Thyroid gland (tissue), 4 donors: ENCODE measurements at regions not wholly inside any gene's neighbourhood (a gene's known extent, or its start where the extent isn't known, plus 50 kb on each side); places are given as distances from the start of the nearest gene placed in this dataset.

Source experiments
- DNase-seq, 2 donors: peaks; one replicate each; pipeline ENCODE4 v3.0.0-alpha.2; 2019
- H3K27ac ChIP-seq, 3 donors: fragments of 200-600 bp; sonication (generic); 1 replicate in 2 of 3; 2 replicates in 1 of 3; pipeline ENCODE4 v1.5.1; 2016 to 2019; ENCODE audit warnings: mild to moderate bottlenecking in 1 of 3, moderate library complexity in 1 of 3
- H3K27me3 ChIP-seq: fragments of 200-600 bp; sonication (generic); one replicate; pipeline ENCODE4 v1.5.1; 2019
- H3K36me3 ChIP-seq, 2 donors: fragments of 200-600 bp; sonication (generic); one replicate each; pipeline ENCODE4 v1.5.1; 2016 to 2019
- H3K4me1 ChIP-seq, 2 donors: fragments of 200-600 bp; sonication (generic); one replicate each; pipeline ENCODE4 v1.5.1; 2017 to 2019
- H3K4me3 ChIP-seq, 3 donors: fragments of 200-600 bp; sonication (generic); replicated peaks in 1 of 3; 1 replicate in 2 of 3; 2 replicates in 1 of 3; pipeline ENCODE4 v1.5.1; 2016; ENCODE audit warnings: mild to moderate bottlenecking in 1 of 3
- H3K9me3 ChIP-seq: fragments of 200-600 bp; sonication (generic); one replicate; pipeline ENCODE4 v1.5.1; 2017
- CTCF ChIP-seq, 6 experiments: fragments of 200-600 bp in 3 of 6; fragments of 450-650 bp in 3 of 6; sonication (generic) in 3 of 6; IDR thresholded peaks; one replicate each; pipeline ENCODE4 v1.5.1; 2016 to 2019; ENCODE audit warnings: antibody characterized with exemption in 6 of 6, mild to moderate bottlenecking in 2 of 6, inconsistent platforms in 1 of 6, moderate library complexity in 1 of 6
- POLR2A ChIP-seq, 2 donors: fragments of 450-650 bp; IDR thresholded peaks; one replicate each; pipeline ENCODE4 v1.6.1; 2017; ENCODE audit warnings: antibody characterized with exemption in 2 of 2, mild to moderate bottlenecking in 2 of 2, moderate library complexity in 1 of 2
- WGBS, 2 donors: methylation state at CpG; one replicate each; pipeline ENCODE4 v1.1.5; 2017; 5-methylcytosine and 5-hydroxymethylcytosine counted together
- intact Hi-C: fragments of 100-400 bp; cut with DNase I; formaldehyde crosslinking; loops from one replicate; pipeline ENCODE4 v1.15.1; 2023

GRCh38 chr4:156196722-156197121 lies 243.1 kb upstream of the CTSO start:
- no peak for DNase-seq
- no peaks in the 10 kb centered on the region for H3K4me1 ChIP-seq
- no peak overlapping the region for H3K27ac ChIP-seq
- no peaks in the 10 kb centered on the region for H3K27me3 ChIP-seq
- TF ChIP-seq POLR2A (IDR thresholded peaks at IDR 0.05) (no peak), CTCF (IDR thresholded peaks at IDR 0.05) (no peak)
- WGBS, 2 donors: 95 to 96% methylated on average over 7 of the region's 7 CpGs
- intact Hi-C loops: no loop called here
- no peak overlapping the region for H3K4me3 ChIP-seq
- no peaks in the 10 kb centered on the region for H3K36me3 ChIP-seq
- H3K9me3 ChIP-seq: no peaks in the 10 kb centered on the region

DNA sequence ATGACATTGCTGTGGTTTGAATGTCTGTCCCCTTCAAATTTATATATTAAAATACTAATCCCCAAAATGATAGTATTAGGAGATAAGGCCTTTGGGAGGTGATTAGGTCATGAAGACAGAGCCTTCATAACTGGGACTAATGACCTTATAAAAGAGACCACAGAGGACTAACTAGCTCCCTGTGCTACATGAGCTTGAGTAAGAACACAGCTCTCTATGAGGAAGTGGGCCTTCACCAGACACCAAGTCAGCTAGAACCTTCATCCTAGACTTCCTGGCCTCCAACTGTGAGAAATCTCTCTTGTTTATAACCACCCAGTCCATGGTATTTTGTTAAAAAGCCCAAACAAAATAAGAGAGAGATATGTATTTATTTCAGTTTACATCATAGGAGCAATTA lies 242.2 kb upstream of the CTSO start:
- Histone ChIP-seq H3K27ac (no peak overlapping the region), H3K36me3 (no peaks in the 10 kb centered on the region), H3K4me1 (no peaks in the 10 kb centered on the region), H3K27me3 (no peaks in the 10 kb centered on the region), H3K9me3 (no peaks in the 10 kb centered on the region), H3K4me3 (no peak overlapping the region)
- TF ChIP-seq POLR2A (IDR thresholded peaks at IDR 0.05) (no peak), CTCF (IDR thresholded peaks at IDR 0.05) (no peak)
- no peak for DNase-seq
- intact Hi-C loops: no loop called here

DNA sequence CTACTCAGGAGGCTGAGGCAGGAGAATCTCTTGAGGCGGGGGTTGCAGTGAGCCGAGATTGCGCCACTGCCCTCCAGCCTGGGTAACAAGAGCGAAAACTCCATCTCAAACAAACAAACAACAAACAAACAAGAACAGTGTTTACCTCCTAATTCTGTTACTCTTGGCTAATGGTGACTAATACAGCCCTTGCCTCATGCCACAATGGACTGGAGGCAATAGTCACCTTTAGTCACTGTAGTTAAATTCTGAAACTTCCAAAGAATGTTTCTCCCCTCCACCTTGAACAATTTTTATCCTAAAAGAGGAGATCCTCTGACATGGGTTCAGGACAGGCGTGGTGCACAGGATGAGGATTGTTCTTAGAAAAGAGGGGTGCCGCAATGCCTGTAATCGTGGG lies 241.2 kb upstream of the CTSO start:
- Histone ChIP-seq H3K4me1 (no peaks in the 10 kb centered on the region), H3K36me3 (no peaks in the 10 kb centered on the region), H3K27me3 (no peaks in the 10 kb centered on the region), H3K27ac (no peak overlapping the region), H3K9me3 (no peaks in the 10 kb centered on the region), H3K4me3 (no peak overlapping the region)
- TF ChIP-seq POLR2A (IDR thresholded peaks at IDR 0.05) (no peak), CTCF (IDR thresholded peaks at IDR 0.05) (no peak)
- DNase-seq: no peak
- WGBS, 2 donors: 94 to 95% methylated on average over 7 of the region's 7 CpGs
- intact Hi-C loops: no loop called here

DNA sequence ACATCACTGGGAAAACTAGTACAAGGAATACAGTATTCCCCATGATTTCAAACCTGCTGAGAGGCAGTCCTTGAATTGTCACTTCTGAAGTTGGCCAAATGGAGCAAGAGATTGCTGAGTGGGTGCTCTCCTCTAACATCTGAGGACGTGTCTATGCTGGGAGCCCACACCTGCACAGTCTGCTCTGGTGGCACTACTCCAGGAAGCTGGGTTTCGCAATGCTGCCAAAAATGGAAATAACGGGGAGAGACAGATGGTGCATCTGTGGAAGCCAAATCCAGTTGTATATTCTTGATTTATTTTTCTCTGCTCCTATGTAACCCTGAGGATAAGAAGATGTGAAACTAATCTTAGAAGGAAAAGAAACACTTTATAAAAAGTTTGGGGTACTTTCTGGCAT lies 240.1 kb upstream of the CTSO start:
- no peak overlapping the region for H3K4me3 ChIP-seq
- H3K36me3 ChIP-seq: no peaks in the 10 kb centered on the region
- WGBS, 2 donors: 18 to 26% methylated on average over 3 of the region's 3 CpGs
- no peaks in the 10 kb centered on the region for H3K9me3 ChIP-seq
- H3K4me1 ChIP-seq: no peaks in the 10 kb centered on the region
- no peak for TF ChIP-seq CTCF (IDR thresholded peaks at IDR 0.05)
- TF ChIP-seq POLR2A (IDR thresholded peaks at IDR 0.05): no peak
- intact Hi-C loops: no loop called here
- H3K27ac ChIP-seq: no peak overlapping the region
- H3K27me3 ChIP-seq: no peaks in the 10 kb centered on the region
- peak; percentile 53 to 55 for DNase-seq

GRCh38 chr4:156193106-156193505 lies 239.4 kb upstream of the CTSO start:
- TF ChIP-seq CTCF (IDR thresholded peaks at IDR 0.05) (no peak), POLR2A (IDR thresholded peaks at IDR 0.05) (no peak)
- WGBS, 2 donors: 44 to 48% methylated on average over 2 of the region's 2 CpGs
- DNase-seq: no peak
- Histone ChIP-seq H3K27me3 (no peaks in the 10 kb centered on the region), H3K27ac (no peak overlapping the region), H3K4me1 (no peaks in the 10 kb centered on the region), H3K9me3 (no peaks in the 10 kb centered on the region), H3K36me3 (no peaks in the 10 kb centered on the region), H3K4me3 (no peak overlapping the region)
- intact Hi-C loops: no loop called here
